Stimulated activated CD8-positive, alpha-beta memory T cell treated with anti-CD3 and anti-CD28 coated beads, Interleukin-4, amount 100 ng/mL, for 4 hours (primary cell): ENCODE measurements at regions not wholly inside any gene's neighbourhood (a gene's known extent, or its start where the extent isn't known, plus 50 kb on each side); places are given as distances from the start of the nearest gene placed in this dataset.

ENCODE experiments used
- DNase-seq, 2 donors: peaks; one replicate each; pipeline ENCODE4 v3.0.0-alpha.2; 2020; ENCODE audit warnings: low read depth in 2 of 2, low spot score in 1 of 2

GRCh38 chr13:30151388-30151787, 156.0 kb downstream of the KATNAL1 start:
- no peak for DNase-seq

GRCh38 chr13:30149248-30149647, 158.1 kb downstream of the KATNAL1 start:
- DNase-seq: no peak

GRCh38 chr13:30148786-30149185, 158.6 kb downstream of the KATNAL1 start:
- no peak for DNase-seq

GRCh38 chr13:30148171-30148754, 159.1 kb downstream of the KATNAL1 start:
- DNase-seq: peak in 1 of 2 donors; percentile 17

- no peak for DNase-seq
Measured at GRCh38 chr13:30147421-30147820, 159.9 kb downstream of the KATNAL1 start.

DNA sequence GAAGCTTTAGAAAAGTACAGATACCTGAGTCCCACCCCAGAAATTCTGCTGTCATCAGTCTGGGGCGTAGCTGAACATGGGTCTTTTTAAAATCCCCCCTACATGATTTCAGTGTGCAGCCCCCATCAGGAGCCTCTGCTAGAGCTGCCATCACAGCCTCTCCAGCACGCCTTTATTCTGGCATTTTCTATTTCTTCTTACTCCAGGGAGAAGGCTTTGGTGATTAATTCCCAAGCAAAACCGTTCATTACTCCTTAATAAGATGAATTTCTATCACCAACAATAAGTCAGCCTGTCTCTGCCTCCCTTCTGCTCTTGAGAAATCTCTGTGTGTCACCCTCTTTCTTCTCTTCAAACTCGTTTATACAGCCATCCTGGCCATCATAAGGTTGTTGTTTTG, 160.3 kb downstream of the KATNAL1 start:
- no peak for DNase-seq

GRCh38 chr13:30145709-30146367, 161.5 kb downstream of the KATNAL1 start:
- no peak for DNase-seq

DNA sequence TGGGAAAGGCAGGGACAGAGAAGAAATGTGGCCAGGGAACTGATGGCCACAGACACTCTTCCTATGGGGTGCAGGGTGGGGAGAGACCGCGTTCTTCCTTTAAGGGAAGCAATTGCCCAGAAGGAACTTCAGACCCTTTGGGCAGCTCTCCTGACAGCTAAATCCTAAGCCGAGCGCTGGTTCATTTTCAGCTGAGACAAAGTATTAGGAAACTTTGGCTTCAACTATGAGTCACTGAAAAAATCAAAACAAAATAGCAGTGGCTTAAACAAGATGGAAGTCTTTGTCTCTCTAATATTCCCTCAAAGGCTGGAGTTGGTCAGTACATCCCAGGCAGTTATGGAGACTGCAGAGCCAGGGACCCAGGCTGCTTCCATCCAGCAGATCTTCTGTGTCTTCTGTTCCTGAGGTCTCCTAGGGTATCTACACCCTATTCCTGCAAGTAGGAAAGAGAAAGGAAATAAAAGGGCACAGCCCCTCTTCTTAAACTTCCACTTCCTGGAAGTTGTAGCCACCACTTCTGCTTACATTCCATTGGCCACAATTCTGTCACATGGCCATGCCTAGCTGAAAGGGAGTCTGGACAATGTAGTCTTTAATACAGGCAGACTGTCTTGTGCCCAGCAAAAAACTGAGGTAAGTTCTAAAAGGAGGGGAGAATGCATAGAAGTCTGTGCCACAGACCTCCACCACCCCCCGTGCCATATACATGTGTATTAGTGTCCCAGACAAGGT, 163.5 kb downstream of the KATNAL1 start:
- DNase-seq: no peak

GRCh38 chr13:30142486-30143211, 164.7 kb downstream of the KATNAL1 start:
- DNase-seq: no peak

DNA sequence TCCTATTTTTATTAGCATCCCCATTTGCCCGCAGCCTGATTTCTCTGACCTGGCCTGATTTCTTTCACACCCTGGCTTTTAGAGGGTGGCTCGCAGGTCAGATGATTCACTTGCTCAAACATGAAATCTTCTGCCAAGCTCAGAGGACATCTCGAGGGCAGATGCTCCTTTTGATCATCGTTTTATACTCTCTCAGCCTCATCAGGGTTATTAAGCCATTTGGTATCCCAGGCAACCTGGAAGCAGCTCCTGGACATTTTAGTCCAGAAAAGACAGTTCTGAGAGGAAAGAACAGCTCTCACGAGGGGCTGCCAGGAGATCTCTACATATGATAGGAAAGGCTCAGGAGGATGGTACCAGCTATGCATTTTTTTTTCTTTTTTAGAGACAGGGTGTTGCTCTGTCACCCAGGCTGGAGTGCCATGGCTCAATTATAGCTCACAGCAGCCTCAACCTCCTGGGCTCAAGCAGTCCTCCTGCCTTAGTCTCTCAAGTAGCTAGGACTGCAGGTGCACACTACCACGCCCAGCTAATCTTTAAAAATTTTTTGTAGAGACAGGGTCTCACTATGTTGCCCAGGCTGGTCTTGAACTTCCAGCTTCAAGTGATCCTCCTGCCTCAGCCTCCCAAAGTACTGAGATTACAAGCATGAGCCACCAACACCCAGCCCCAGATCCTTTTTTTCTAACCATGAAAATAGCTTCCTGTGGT, 165.4 kb downstream of the KATNAL1 start:
- DNase-seq: no peak

- DNase-seq: no peak
Measured at GRCh38 chr13:30140973-30141372, 166.4 kb downstream of the KATNAL1 start.

DNA sequence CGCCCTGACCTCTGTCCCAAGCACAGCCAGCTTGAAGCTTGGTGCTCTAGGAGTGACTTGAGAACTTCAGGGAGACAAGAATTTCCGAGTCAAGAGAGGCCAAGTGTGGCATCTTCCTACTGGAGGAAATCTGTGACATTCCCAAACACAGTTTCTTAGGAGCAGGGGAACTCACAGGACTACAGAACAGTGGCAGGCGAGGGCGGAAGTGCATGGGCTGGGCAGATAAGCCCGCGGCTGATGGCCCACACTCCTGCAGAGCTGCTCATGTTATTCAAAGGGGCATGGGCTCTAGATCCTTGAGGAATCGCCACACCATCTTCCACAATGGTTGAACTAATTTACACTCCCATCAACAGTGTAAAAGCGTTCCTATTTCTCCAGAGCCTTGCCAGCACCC, 168.8 kb downstream of the KATNAL1 start:
- DNase-seq: no peak

- DNase-seq: no peak
Measured at GRCh38 chr13:30135868-30136267, 171.5 kb downstream of the KATNAL1 start.

GRCh38 chr13:30135351-30135750, 172.0 kb downstream of the KATNAL1 start:
- DNase-seq: no peak

DNA sequence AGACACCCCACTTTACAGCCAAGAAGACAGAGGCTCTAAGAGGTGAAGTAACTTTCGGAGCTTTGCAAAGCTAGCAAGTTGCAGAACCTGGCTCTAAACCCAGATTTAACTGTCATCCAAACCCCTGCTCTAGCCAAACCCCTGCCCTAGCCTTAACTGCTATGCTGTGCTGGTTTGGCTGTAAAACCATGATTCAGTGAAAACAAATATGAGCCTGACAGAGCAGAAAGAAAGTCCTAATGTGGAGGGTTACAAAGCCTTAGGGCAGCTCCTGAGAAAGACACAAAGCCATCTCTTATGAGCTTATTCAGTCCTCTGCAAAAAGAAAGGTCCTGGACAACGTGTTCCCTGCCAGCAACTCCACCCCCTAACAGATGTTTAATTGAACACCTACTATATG, 172.8 kb downstream of the KATNAL1 start:
- no peak for DNase-seq

DNA sequence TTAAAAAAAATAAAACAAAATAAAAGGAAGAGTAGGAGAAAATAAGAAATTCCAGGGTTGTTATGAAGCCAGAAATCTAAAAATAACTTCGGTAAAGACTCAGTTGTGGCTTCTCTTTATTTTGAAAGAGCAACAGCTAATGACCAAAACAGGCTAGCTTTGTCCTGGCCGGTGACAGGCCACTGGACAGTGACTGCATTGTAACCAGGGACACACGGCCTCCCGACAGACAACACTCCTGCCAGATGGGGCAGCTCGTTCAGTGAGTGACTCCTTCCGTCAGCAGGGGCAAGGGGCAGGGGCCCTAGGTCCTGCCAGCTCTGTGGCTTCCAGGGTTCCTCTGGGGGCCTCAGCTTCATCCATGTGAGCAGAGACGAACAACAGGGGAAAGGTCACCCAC, 173.4 kb downstream of the KATNAL1 start:
- DNase-seq: no peak

DNA sequence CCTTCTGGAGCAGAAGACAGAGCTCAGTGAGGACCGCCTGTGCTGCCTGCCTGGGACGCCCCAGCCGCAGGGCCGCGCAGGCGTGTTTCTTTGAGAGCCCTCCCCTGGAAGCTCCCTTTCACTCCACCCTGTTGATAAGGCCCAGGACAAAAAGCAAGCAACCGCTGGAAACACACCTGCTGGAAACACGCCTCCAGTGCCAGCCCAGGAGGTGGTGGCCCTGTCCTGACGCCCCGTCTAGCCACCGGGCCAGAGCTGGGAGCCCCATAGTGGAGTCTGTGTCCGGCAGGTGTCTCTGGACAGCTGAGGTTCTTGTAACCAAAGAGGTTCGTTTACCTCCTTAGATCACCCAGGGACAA, 173.8 kb downstream of the KATNAL1 start:
- DNase-seq: no peak

DNA sequence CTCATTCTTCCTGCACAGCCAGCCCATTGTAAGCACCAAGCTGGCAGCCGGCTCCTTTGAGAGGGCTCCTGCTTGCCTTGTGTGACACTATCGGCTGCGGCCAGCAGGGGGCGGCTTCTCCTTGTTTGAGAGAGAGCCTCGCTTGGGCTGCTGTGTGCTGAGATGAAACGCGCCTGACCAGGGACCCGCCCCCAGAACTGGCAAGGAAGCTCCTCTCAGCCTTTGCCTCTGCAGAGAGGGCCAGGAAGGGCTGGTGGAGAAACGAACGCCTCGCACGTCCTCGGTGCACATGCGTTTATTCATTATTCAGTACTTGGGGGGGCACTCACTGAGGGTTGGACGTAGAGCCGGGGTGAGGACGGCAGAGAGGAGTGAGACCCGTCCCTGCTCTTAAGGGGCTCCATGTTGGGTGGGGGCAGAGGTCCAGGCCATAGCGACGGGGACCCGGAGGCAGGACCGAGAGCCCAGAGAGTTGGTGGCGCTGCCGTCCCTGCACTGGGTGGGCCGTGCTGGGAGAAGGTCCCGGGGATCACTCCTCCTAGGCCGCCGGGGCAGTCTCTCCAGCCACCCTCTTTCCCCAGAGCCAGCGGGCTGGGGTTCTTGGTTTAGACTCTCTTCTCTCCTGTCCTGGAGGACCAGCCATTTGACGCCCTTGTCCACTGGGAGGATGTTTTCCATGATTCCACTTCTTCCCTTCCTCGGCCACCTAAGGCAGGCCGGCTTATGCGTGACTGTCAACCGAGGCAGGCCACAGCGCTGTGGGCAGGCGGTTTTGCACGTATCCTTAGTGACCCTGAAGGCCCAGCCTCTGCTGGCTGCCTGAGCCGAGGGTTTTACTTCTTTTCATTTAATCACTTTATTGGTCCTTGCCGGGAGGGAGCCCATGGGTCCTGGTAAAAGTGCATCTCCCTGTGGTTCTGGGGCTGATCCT, 174.5 kb downstream of the KATNAL1 start:
- peak; percentile 88 to 99 for DNase-seq

- DNase-seq: no peak
Measured at GRCh38 chr13:30129411-30129810, 177.9 kb downstream of the KATNAL1 start.

DNA sequence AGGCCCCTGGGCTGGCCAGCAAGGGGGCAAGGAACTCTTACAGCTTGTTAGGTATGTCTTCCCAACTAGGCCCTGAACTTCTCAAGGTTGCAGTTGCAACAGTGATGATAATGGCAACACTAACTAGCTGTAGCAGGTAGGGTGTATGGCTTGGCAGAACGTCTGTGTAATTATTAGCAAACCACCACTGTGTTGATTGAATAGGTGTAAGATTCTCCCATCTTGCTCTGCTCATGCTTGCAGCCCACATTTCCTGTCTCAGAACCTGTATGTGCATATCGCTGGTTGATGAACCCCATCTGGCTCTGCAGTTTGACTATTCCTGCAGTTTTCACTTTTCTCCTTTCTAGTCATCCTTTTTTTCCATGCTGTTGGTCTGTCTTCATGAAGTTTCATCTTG, 178.8 kb downstream of the KATNAL1 start:
- DNase-seq: no peak
